Lower leg skin (tissue), 4 donors: ENCODE measurements at regions not wholly inside any gene's neighbourhood (a gene's known extent, or its start where the extent isn't known, plus 50 kb on each side); places are given as distances from the start of the nearest gene placed in this dataset.
"Not testable (repeated sequence)": the region's sequence is repeated elsewhere in the genome, so short reads cannot be mapped to it uniquely, and the experiment has no call there.

Source experiments
- DNase-seq, 2 donors: peaks; one replicate each; pipeline ENCODE4 v3.0.0-alpha.2; 2019; ENCODE audit warnings: low spot score in 2 of 2
- H3K4me3 ChIP-seq: fragments of 200-600 bp; sonication (generic); 2 replicates; pipeline ENCODE4 v1.5.1; 2017; ENCODE audit warnings: mild to moderate bottlenecking, low read depth; ENCODE audit not compliant: poor library complexity, severe bottlenecking
- POLR2A ChIP-seq, 2 donors: fragments of 450-650 bp; IDR thresholded peaks; one replicate each; pipeline ENCODE4 v1.6.1; 2016 to 2017; ENCODE audit warnings: antibody characterized with exemption in 2 of 2, mild to moderate bottlenecking in 1 of 2, moderate library complexity in 1 of 2
- WGBS, 2 donors: methylation state at CpG; one replicate each; pipeline ENCODE4 v1.1.5; 2018; 5-methylcytosine and 5-hydroxymethylcytosine counted together
- intact Hi-C: fragments of 100-400 bp; cut with DNase I; formaldehyde crosslinking; loops from one replicate; pipeline ENCODE4 v1.15.0; 2023; ENCODE audit warnings: low total_unique reads
- TF ChIP-seq, protein P1 (sequence below), 3 donors: fragments of 450-650 bp; IDR thresholded peaks; one replicate each; pipeline ENCODE4 v1.5.1; 2016; ENCODE audit warnings: antibody characterized with exemption in 3 of 3, mild to moderate bottlenecking in 3 of 3, moderate library complexity in 2 of 3

DNA sequence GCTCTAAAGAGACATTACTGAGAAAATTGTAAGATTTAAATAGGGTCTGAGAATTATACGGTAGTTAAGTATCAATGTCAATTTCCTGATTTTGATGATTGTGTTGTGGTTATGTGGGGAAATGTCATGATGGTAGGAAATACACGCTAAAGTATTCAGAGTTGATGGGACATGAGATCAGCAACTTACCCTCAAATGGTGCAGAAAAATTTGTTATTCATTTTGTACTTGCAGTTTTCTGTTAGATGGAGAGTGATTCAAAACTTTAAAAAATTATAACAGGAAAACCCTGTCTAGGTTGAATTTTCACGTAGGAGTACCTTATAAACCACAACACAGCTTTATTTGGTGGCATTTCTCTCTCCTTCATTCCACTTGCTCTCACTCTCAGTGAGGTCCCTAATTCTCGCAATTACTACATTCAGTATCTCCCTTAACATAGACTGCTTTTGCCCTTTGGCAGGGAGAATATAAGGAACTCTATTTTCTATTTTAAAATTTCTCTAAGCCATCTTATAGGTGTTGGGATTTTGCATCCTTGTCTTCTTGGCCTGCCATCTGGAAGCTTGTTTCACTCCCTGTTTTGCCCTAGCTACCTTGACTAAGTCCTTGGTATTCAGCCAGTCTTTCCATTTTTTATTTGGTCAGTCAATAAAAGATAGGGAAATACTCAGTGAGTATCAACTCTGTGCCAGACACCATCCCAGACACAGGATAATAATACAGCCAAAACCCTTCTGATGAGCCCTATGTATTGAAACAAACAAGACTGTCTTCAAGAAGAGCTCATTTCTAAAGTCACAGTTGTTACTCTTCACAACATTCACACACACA lies 550.6 kb upstream of the ACVR2A start:
- no peak for DNase-seq
- no peak for TF ChIP-seq POLR2A (IDR thresholded peaks at IDR 0.05)
- TF ChIP-seq, protein P1, sequence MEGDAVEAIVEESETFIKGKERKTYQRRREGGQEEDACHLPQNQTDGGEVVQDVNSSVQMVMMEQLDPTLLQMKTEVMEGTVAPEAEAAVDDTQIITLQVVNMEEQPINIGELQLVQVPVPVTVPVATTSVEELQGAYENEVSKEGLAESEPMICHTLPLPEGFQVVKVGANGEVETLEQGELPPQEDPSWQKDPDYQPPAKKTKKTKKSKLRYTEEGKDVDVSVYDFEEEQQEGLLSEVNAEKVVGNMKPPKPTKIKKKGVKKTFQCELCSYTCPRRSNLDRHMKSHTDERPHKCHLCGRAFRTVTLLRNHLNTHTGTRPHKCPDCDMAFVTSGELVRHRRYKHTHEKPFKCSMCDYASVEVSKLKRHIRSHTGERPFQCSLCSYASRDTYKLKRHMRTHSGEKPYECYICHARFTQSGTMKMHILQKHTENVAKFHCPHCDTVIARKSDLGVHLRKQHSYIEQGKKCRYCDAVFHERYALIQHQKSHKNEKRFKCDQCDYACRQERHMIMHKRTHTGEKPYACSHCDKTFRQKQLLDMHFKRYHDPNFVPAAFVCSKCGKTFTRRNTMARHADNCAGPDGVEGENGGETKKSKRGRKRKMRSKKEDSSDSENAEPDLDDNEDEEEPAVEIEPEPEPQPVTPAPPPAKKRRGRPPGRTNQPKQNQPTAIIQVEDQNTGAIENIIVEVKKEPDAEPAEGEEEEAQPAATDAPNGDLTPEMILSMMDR (IDR thresholded peaks at IDR 0.05), result no peak
- H3K4me3 ChIP-seq, result no peak overlapping the region
- intact Hi-C loops, result no loop called here
- 82 to 85% methylated on average over 4 of the region's 4 CpGs for WGBS, 2 donors

DNA sequence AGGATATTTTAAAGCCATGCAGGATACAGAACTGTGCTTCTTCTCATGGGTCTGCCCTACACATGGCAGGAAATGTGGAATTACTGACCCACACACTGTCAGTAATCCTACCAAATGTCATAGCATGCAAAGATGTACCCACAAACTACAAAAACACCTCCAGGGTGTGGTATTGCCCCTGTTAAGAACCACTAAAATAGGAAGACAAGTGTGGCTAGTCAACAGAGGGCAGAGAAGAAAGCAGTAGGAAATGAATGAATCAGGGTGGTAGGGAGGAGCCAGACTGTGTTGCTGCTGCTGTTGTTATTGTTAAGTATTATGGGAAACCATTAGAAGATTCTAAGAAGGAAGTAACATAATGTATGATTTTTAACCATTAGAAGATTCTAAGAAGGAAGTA lies 556.7 kb upstream of the ACVR2A start:
- intact Hi-C loops, result no loop called here
- no peak overlapping the region for H3K4me3 ChIP-seq
- no peak for DNase-seq
- TF ChIP-seq POLR2A (IDR thresholded peaks at IDR 0.05), result no peak

DNA sequence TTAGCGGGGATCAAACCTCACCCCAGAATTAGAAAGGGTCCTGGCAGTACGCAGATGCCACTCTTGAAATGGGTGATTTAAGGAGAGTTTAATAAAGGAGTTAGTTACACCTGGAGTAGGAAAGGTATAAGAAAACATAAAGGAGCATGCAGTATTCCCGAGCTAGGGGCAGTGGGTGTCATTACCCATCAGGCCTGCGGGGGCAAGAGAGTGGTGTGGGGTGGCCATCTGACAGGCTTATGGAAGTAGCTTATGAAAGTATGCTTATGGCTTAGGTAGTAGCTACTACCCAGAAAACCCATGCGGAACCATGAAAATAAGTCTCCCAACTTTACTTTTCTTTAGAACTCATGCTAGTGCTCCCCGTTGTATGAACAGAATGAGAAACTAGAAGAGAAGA lies 568.9 kb upstream of the ACVR2A start:
- intact Hi-C loops, result no loop called here
- WGBS, 2 donors, result 89 to 95% methylated on average over 6 of the region's 6 CpGs
- TF ChIP-seq, protein P1 (IDR thresholded peaks at IDR 0.05), result no peak
- no peak for TF ChIP-seq POLR2A (IDR thresholded peaks at IDR 0.05)
- H3K4me3 ChIP-seq, result no peak overlapping the region
- no peak for DNase-seq

DNA sequence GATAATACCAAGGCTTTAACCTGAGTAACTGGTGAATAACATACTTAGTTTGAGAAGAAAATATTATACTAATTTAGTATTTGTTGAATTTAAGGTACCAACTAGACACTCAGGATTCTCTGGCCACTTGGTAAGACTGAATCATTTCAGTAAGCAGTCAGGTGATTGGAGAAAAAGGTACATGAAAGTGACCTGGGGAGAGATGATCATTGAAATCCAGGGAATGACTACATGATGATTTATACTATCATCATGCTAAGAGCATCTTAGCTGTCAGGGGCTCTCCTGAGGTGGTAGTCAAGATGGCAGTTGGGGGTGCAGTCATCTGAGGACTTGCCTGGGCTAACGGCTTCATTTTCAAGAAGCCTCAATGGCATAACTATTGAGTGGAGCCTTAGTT lies 571.2 kb upstream of the ACVR2A start:
- no peak overlapping the region for H3K4me3 ChIP-seq
- no peak for TF ChIP-seq POLR2A (IDR thresholded peaks at IDR 0.05)
- TF ChIP-seq, protein P1 (IDR thresholded peaks at IDR 0.05), result no peak
- WGBS, 2 donors, result 71 to 75% methylated on average over 1 of the region's 1 CpG
- no peak for DNase-seq
- intact Hi-C loops, result no loop called here

DNA sequence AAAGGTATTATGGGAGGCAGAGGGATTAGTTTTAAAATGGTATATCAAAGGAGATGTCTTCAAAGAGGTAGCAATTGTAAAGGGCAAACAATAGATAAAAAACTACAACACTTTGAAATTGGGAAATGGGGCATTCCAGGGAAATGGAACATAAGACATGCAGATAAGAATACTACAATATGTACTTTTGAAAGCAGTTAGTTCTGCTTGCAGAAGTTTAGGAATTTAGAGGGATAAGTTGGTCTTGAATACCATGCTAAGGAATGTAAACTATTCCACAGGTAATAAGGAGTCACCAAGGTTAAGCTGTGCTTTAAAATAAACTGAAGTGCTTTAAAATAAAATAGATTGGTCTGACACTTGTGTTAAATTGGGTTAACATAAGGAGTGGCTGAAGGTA lies 571.7 kb upstream of the ACVR2A start:
- DNase-seq, result no peak
- intact Hi-C loops, result no loop called here
- H3K4me3 ChIP-seq, result no peak overlapping the region
- no peak for TF ChIP-seq POLR2A (IDR thresholded peaks at IDR 0.05)
- TF ChIP-seq, protein P1 (IDR thresholded peaks at IDR 0.05), result no peak

DNA sequence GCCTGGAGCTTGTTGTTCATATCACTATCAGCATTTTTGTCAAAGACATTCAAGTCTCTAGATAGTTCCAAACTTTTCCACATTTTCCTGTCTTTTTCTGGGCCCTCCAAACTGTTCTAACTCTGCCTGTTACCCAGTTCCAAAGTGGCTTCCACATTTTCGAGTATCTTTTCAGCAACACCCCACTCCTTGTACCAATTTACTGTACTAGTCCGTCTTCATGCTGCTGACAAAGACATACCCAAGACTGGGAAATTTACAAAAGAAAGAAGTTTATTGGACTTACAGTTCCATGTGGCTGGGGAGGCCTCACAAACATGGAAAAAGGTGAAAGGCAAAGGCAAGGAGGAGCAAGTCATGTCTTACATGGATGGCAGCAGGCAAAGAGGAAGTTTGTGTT lies 575.2 kb upstream of the ACVR2A start:
- 88 to 94% methylated on average over 2 of the region's 2 CpGs for WGBS, 2 donors
- H3K4me3 ChIP-seq, DNase-seq, intact Hi-C loops: not testable (repeated sequence)

DNA sequence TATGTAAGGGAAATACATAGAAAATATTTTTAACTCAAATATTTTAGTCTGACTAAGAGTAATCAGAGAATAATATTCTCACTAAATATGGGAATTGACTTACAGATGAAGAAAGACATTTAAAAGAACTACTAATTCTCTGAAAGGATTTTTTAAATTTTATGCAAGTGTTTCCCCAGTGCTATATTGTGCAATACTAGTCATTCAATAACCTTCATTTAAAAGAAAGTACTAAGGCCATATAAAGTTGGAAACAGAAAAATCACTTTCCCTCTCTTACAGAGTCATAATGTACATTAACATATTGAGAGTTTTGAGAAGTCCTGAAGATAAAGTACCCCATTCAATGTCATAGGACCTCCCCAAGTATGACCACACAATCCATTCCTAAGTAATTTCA lies 584.6 kb upstream of the ACVR2A start:
- DNase-seq, result no peak
- intact Hi-C loops, result no loop called here
- TF ChIP-seq, protein P1 (IDR thresholded peaks at IDR 0.05), result no peak
- TF ChIP-seq POLR2A (IDR thresholded peaks at IDR 0.05), result no peak

More for the DNA sequence above, 584.6 kb upstream of the ACVR2A start:
- no peak overlapping the region for H3K4me3 ChIP-seq
